RCC 7860 (cell line): ENCODE measurements at regions not wholly inside any gene's neighbourhood (a gene's known extent, or its start where the extent isn't known, plus 50 kb on each side); places are given as distances from the start of the nearest gene placed in this dataset.

Experiments
- DNase-seq: peaks from one replicate; pipeline ENCODE4 v3.0.0-alpha.2; 2015; ENCODE audit warnings: low spot score
- FAIRE-seq: peaks from 2 replicates; lab custom pipeline; 2012; peaks lifted over from hg19 to GRCh38; lab: Jason Lieb, UNC

GRCh38 chr6:90406957-90407356 is 110.3 kb upstream of the BACH2 start:
- no peak for DNase-seq
- FAIRE-seq = no peak

DNA sequence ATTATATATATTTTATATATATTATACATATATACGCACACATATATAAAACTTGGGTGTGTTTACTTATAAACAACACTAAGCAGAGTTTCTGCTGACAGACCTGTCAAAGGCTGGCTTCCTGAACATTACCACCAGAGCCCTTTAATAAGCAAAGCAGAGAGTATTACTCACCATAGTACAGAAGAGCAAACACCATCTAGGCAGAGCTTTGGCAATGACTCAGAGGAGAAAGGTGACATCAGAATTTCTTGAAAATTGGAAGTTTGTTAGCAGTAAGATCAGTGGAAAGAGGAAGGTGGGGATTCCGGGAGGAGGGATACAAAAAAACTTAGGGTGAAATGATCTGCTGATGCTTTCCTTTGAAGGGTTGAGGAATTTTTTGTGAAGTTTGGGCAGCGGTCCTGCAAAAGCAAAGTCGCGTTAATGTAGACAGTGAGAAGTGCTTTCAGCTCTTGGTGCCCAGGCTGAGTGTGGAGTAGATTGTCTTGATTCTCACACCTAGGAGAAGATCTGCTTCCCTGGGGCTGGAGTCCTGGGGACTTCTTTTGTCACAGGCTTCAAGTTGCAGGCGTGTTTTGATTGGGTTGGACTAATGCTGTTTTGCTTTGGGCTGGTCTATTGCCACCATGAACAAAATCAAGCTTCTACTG is 109.6 kb upstream of the BACH2 start:
- DNase-seq (peak; percentile 81), FAIRE-seq (peak; percentile 75)

DNA sequence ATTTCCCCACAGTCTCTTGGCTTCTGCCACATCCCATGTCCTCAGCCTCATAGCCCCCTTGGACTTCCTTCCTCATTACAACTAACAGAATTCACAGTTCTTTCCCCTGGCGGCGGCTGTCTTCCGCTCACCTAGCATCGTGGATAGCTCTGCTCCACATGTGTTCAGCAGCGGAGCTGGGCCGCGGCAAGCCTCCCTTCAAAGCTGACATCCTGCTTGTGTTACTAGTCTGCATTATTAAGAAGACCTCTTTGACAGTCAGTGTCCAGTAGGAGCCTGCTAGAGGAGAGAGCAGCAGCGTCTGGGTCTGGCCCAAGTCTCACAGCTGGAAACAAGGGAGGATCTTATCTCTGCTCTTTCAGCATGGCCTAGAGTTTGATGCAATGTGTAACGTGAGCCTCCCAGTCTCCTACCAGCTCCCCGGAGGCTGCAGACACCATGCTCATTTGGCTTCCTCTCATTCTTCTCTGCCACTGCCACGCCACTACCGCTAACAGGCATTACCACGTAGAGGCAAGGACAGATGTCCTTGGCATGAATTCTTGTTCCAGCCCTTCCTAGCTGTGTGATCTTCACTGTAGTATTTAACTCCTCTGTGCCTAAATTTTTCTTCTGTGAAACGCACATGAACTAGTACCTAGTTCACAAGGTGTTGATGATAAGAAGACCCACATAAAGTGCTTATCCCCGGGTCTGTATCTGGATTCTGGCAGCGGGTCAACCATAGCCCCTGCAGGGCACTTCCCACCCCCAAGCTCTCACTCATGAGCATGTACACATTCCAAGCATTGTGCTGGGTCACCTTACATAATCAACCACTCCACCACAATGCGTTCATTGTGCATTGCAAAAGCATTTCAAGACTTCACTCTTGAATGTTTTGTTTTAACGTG is 107.1 kb upstream of the BACH2 start:
- FAIRE-seq (no peak), DNase-seq (no peak)

DNA sequence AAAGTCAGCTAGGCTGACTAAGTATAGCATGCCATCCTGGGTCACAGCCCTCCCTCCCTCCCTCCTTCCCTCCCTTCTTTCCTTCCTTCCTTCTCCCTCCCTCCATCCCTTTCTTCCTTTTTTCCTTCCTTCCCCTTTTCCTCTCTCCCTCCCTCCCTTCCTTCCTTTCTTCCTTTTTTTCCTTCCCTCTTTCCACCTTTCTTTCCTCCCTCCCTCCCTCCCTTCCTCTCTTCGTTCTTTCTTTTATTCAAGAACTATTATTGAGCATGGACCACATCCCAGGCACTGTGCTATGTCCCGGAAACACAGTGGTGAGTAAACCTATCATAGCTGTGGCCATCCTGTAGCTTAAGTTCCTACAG is 106.2 kb upstream of the BACH2 start:
- DNase-seq (no peak), FAIRE-seq (no peak)

DNA sequence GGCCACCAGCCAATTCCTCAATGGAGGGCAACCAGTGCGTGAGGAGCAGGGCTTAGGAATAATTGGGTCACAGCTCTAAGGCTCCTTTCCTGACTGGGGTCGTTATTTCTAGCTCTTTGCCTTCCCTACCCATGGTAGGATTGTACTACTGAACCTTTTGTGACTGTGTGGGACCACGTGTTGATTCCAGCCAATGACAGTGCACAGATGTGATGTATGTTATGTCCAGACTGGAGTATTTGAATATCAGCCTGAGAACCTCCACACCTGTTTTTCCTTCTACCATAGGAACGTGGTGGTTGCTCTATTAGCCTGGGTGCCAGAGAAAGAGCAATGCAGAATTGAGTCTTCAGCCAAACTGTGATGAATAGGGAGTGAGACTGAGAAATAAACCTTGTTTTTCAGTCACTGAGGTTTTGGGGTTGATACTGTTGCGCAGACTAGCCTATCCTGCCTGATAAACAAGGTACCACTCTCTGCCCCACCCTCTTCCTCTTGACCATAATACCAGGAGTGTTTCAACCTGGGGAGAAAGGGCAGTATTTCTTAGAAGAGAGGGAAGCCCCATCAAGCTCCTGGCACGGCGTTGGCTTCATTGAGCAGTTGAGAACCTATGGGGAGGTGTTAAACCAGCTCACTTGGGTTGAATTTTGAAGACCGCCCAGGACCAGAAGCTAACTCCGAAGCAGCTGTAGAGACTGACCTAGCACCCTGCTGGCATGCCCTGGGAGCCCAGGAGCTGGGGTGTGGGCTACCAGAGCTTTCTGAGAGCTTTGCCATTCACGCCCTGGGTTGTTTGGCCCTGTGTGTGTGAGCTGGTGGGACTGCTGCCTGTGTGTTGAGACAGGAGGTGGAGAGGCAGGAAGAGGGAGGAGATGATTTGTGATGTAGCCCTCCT is 105.5 kb upstream of the BACH2 start:
- DNase-seq (no peak), FAIRE-seq (no peak)

DNA sequence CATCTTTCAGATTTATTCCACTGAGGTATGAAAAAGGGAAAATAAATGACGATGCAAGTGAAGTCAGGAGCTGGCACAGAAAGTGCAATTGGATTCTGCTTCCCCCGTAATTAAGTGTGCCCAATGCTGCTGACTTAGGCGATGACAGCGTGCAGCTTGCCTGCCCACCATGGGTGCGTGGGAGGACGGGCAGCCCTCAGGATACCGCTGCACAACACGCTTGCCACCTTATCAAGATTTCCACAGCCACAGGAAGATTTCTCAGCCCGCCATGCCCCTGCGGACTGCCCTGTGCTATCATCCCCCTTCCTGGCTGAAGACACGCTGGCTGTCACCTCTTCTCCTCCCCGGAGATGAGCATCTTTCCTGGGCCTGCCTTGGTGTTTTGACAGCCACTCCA is 103.3 kb upstream of the BACH2 start:
- DNase-seq (no peak), FAIRE-seq (no peak)

DNA sequence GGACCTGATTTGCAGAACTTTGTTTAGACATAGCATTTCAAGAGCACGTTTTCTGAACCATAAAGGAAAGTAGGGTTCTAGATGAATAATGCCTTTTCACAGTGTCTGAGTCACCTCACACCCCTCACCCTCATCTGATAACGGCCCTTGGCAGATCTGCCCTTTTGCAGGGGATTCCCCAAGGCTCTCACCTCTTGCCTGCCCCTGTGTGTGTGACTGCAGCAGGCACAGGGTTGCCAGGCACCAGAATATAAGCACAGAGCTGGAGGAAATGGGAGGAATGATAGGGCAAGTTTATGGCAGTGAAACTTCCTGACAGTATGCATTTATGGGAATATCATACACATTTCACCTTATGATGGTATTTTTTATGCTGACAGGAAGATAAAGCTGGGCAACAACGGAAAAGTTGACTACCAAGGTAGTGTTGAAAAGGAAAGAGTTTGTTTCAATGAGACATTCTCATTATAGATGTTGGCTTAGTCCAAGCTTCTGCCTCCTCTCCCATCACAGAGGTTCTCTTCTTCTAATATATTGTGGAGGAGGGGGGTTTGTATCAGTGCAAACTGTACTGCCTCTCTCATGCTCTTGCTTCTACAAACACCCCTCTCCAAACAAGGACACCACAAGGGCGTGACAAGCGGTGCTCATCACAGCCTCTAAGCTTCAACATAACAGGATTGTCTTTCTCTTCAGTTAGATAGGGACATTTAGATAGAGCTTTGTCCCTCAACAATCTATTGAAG is 101.5 kb upstream of the BACH2 start:
- DNase-seq (peak; percentile 82), FAIRE-seq (no peak)

GRCh38 chr6:90397047-90397446 is 100.4 kb upstream of the BACH2 start:
- DNase-seq (no peak), FAIRE-seq (no peak)

GRCh38 chr6:90393232-90393884 is 96.7 kb upstream of the BACH2 start:
- DNase-seq = peak; percentile 27
- no peak for FAIRE-seq

DNA sequence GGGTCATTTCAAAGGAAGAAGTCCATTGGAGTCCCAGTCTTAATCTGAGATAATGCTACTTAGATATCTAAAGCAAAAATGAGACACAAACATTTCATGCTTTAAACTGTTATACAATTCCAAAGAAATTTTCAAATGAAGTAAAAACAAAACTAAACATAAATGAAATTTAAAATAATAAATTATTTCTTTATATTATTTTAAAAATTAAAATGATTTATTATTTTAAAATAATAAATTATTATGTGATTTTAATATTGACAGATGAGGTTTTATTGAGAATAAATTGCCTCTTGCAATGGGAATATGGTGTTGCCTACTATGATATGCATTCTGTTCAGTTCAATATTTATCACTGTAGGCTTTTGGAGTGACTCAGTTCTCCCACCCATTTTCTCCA is 93.7 kb upstream of the BACH2 start:
- DNase-seq (no peak), FAIRE-seq (no peak)

DNA sequence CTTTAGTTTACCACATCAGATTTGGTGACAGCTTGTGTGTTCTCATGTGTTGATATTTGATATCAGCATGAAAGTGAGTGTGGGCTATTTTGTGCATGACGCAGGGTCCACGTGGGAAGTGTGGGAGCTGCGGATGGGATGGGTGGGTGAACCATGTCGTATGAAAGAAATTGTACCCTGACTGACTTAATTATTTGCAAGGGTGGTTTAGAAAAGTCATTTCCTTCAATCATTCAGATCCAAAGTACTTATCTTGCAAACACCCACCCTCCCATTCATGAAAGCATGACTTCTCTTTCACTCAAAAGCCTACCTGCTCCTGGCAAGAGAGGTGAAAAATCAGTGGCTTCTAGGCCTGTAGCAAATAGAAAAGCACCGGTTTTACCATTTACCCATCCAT is 91.8 kb upstream of the BACH2 start:
- DNase-seq = no peak
- no peak for FAIRE-seq

DNA sequence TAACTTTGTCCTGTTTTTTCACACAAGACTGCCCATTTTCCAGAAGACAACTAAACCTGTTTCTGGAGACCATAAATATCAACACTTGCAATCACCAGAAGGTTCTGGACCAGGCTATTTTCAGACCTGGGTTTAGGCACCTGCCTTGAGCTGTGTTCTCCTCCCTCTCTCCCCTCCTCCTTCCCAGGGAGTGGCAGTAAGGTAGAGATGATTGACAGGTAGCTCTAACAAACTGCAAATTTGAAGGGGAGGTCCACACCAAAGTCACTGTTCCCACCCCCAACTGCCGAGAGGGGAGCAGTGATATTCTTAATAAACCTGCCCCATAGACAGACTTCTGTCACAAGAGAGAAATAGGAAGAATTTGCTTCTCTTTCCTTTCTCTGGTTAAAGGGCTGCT is 91.2 kb upstream of the BACH2 start:
- FAIRE-seq (no peak), DNase-seq (no peak)

GRCh38 chr6:90387383-90387775 is 90.7 kb upstream of the BACH2 start:
- no peak for DNase-seq
- FAIRE-seq = no peak

DNA sequence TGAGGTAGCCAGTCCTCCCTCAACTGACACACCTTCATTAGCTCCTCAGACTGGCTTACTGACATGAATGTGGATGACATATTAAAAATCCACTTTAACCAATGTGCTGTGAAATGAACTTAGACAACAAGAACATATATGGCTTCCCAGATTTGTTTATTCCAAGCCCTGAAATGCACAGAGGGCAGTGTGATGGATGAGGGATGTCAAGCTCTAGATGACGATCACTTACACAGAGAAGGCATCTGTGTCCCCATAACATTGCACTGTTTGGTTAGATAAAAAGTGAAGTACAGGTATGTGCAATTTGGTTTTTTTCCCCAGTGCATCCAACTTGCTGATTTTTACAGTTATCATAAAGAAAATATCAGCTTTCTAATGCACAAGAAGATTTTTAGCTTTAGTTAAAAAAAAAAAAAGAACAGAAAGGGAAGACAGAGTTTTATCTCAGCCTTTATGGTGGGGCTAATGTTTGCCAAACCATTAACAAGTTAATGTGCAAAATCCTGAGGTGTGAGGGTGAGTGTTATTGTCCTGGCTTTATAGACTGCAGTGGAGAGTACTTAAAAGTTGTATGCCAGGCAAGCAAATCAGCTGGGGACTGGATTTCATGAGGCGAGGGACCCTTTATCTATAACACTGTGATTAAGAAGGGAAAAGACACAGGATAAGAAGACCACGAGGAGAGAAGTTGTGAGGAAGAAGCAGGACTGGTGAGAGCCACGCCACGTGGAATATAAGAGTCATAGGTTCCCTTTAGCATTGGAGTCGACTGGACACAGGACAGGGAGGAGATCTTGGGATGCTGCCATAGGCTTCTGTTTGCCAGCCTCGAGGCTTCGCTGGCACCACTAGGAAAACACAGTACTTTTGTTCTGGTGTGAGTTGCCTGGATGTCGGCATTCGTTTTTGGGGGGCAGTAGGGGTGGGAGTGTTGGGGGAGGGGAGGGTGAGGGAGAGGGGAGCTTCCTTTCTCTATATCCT is 90.0 kb upstream of the BACH2 start:
- FAIRE-seq (no peak), DNase-seq (no peak)

- FAIRE-seq (no peak), DNase-seq (no peak)
These were observed 89.2 kb upstream of the BACH2 start for GRCh38 chr6:90385759-90386313.

- DNase-seq (no peak), FAIRE-seq (no peak)
These were observed 88.1 kb upstream of the BACH2 start for GRCh38 chr6:90384720-90385119.

DNA sequence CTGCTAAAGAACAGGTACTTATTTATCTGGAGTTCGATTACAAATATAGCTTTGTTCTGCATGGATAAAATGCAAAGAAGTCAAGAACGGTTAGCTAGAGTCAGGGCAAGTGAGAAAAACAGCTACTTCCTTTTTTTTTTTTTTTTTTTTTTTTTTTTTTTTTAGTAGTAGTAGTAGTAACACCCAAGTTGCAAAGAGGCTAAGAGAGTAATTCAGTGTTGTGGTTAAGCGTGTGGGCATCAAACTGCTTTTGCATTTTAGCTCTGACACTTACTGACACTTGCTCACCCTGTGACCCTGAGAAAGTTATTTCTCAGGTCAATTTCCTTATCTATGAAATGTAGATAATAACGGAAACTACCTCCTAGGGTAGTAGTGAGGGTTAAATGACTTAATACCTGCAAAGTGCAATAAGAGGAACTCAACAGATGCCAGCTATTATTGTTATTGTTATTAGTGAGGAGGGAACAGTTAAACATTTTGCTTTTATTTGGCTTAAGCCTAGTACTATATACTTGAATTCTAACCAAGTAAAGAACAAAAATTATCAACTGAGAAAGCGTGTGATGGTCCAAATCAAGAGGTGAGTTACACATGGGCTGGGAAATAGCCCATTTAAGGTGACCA is 86.7 kb upstream of the BACH2 start:
- no peak for FAIRE-seq
- DNase-seq = no peak

GRCh38 chr6:90382760-90383159 is 86.1 kb upstream of the BACH2 start:
- DNase-seq (no peak), FAIRE-seq (no peak)
